H9 (cell line): ENCODE measurements at regions not wholly inside any gene's neighbourhood (a gene's known extent, or its start where the extent isn't known, plus 50 kb on each side); places are given as distances from the start of the nearest gene placed in this dataset.

ENCODE experiments used
- DNase-seq: peaks from one replicate; pipeline ENCODE4 v3.0.0-alpha.2; 2017
- H2AFZ ChIP-seq: one replicate; pipeline ENCODE4 v1.6.1; 2013; ENCODE audit warnings: mild to moderate bottlenecking, low read length, control low read depth, moderate library complexity
- H2AK5ac ChIP-seq: 2 replicates; pipeline ENCODE4 v1.6.1; 2013; ENCODE audit warnings: low read length, control low read depth, mixed read lengths; ENCODE audit not compliant: insufficient read length
- H2BK120ac ChIP-seq: one replicate; pipeline ENCODE4 v1.6.1; 2013; ENCODE audit warnings: low read depth, mild to moderate bottlenecking, low read length, control low read depth, inconsistent platforms; ENCODE audit not compliant: poor library complexity, severe bottlenecking
- H2BK12ac ChIP-seq: 2 replicates; pipeline ENCODE4 v1.6.1; 2013; ENCODE audit warnings: low read length, control low read depth, mixed read lengths, low read depth; ENCODE audit not compliant: insufficient read length
- H2BK15ac ChIP-seq: 2 replicates; pipeline ENCODE4 v1.6.1; 2013; ENCODE audit warnings: low read depth, low read length, control low read depth
- H2BK20ac ChIP-seq: one replicate; pipeline ENCODE4 v1.6.1; 2013; ENCODE audit warnings: low read depth, mild to moderate bottlenecking, low read length, control low read depth, inconsistent platforms; ENCODE audit not compliant: poor library complexity, severe bottlenecking
- H2BK5ac ChIP-seq: 2 replicates; pipeline ENCODE4 v1.6.1; 2013; ENCODE audit warnings: low read length, control low read depth, mixed read lengths; ENCODE audit not compliant: insufficient read length
- H3K14ac ChIP-seq: 2 replicates; pipeline ENCODE4 v1.6.1; 2013; ENCODE audit warnings: low read length, control low read depth; ENCODE audit not compliant: insufficient read depth
- H3K18ac ChIP-seq: 2 replicates; pipeline ENCODE4 v1.6.1; 2013; ENCODE audit warnings: low read depth, mild to moderate bottlenecking, mixed read lengths, low read length, control low read depth; ENCODE audit not compliant: insufficient read length
- H3K23ac ChIP-seq: 2 replicates; pipeline ENCODE4 v1.6.1; 2013; ENCODE audit warnings: low read length, control low read depth, mixed read lengths, low read depth; ENCODE audit not compliant: insufficient read length
- H3K23me2 ChIP-seq: 2 replicates; pipeline ENCODE4 v1.6.1; 2013; ENCODE audit warnings: low read depth, mild to moderate bottlenecking, mixed read lengths, low read length, control low read depth; ENCODE audit not compliant: insufficient read length, poor library complexity, severe bottlenecking
- H3K27ac ChIP-seq: 2 replicates; pipeline ENCODE4 v1.5.1; 2013; ENCODE audit warnings: low read length, control low read depth, mixed read lengths, low read depth; ENCODE audit not compliant: insufficient read length
- H3K27me3 ChIP-seq: 2 replicates; pipeline ENCODE4 v1.6.1; 2013; ENCODE audit warnings: low read length, control low read depth, inconsistent platforms; ENCODE audit not compliant: insufficient read depth
- H3K4ac ChIP-seq: 2 replicates; pipeline ENCODE4 v1.6.1; 2013; ENCODE audit warnings: low read depth, mild to moderate bottlenecking, control low read depth, inconsistent platforms, low read length, moderate library complexity
- H3K4me1 ChIP-seq: 2 replicates; pipeline ENCODE4 v1.6.1; 2013; ENCODE audit warnings: low read length, control low read depth, inconsistent platforms; ENCODE audit not compliant: insufficient read depth
- H3K4me2 ChIP-seq: 2 replicates; pipeline ENCODE4 v1.6.1; 2013; ENCODE audit warnings: low read length, control low read depth, mixed read lengths; ENCODE audit not compliant: insufficient read length, insufficient read depth
- H3K56ac ChIP-seq: 2 replicates; pipeline ENCODE4 v1.6.1; 2013; ENCODE audit warnings: low read depth, mild to moderate bottlenecking, mixed read lengths, low read length, control low read depth; ENCODE audit not compliant: insufficient read length
- H3K79me1 ChIP-seq: 2 replicates; pipeline ENCODE4 v1.6.1; 2013; ENCODE audit warnings: low read depth, mild to moderate bottlenecking, moderate library complexity, low read length, control low read depth, inconsistent platforms; ENCODE audit not compliant: insufficient read depth, poor library complexity, severe bottlenecking
- H3K79me2 ChIP-seq: 2 replicates; pipeline ENCODE4 v1.6.1; 2013; ENCODE audit warnings: low read length, control low read depth, inconsistent platforms; ENCODE audit not compliant: insufficient read depth
- H3K9ac ChIP-seq: 2 replicates; pipeline ENCODE4 v1.6.1; 2013; ENCODE audit warnings: low read length, control low read depth, mixed read lengths; ENCODE audit not compliant: insufficient read length; ENCODE audit errors: extremely low read depth
- H3K9me3 ChIP-seq: one replicate; pipeline ENCODE4 v1.6.1; 2013; ENCODE audit warnings: low read depth, low read length, inconsistent platforms; ENCODE audit not compliant: control insufficient read depth
- H3T11ph ChIP-seq: one replicate; pipeline ENCODE4 v1.6.1; 2013; ENCODE audit warnings: mild to moderate bottlenecking, low read length, control low read depth, inconsistent platforms
- H4K20me1 ChIP-seq: one replicate; pipeline ENCODE4 v1.6.1; 2013; ENCODE audit not compliant: control insufficient read depth, insufficient read length, insufficient read depth
- H4K5ac ChIP-seq: 2 replicates; pipeline ENCODE4 v1.6.1; 2013; ENCODE audit warnings: low read depth, mild to moderate bottlenecking, mixed read lengths, low read length, control low read depth; ENCODE audit not compliant: insufficient read length
- H4K8ac ChIP-seq: replicated peaks from 2 replicates; pipeline ENCODE4 v1.6.1; 2013; ENCODE audit warnings: low read length, control low read depth, mixed read lengths, low read depth; ENCODE audit not compliant: insufficient read length
- H4K91ac ChIP-seq: 2 replicates; pipeline ENCODE4 v1.6.1; 2013; ENCODE audit warnings: low read depth, mild to moderate bottlenecking, moderate library complexity, mixed read lengths, low read length, control low read depth; ENCODE audit not compliant: insufficient read length
- H3K27ac Mint-ChIP-seq, 3 experiments: 2 replicates in 2 of 3; 3 replicates in 1 of 3; pipeline ENCODE4 v1.8.0; 2020 to 2021; ENCODE audit warnings: mixed read lengths in 3 of 3, mild to moderate bottlenecking in 1 of 3, moderate library complexity in 1 of 3
- H3K27me3 Mint-ChIP-seq: 2 replicates; pipeline ENCODE4 v1.8.0; 2021; ENCODE audit warnings: low read depth, mild to moderate bottlenecking, moderate library complexity, mixed read lengths
- H3K36me3 Mint-ChIP-seq, 3 experiments: 2 replicates in 2 of 3; 3 replicates in 1 of 3; pipeline ENCODE4 v1.8.0; 2020 to 2021; ENCODE audit warnings: low read depth in 3 of 3, mixed read lengths in 3 of 3; ENCODE audit not compliant: insufficient read depth in 1 of 3
- H3K4me1 Mint-ChIP-seq, 2 experiments: 2 replicates each; pipeline ENCODE4 v1.8.0; 2020; ENCODE audit warnings: mixed read lengths in 2 of 2
- H3K4me3 Mint-ChIP-seq, 2 experiments: 2 replicates in 1 of 2; 3 replicates in 1 of 2; pipeline ENCODE4 v1.8.0; 2020 to 2021; ENCODE audit warnings: mild to moderate bottlenecking in 2 of 2, mixed read lengths in 2 of 2, moderate library complexity in 1 of 2
- H3K9me3 Mint-ChIP-seq, 2 experiments: 2 replicates in 1 of 2; 3 replicates in 1 of 2; pipeline ENCODE4 v1.8.0; 2020; ENCODE audit warnings: mild to moderate bottlenecking in 2 of 2, mixed read lengths in 2 of 2, moderate library complexity in 1 of 2
- CTCF ChIP-seq: fragments of 200-600 bp; sonication (generic); conservative IDR thresholded peaks from 3 replicates; pipeline ENCODE4 v1.8.0; 2021; ENCODE audit warnings: antibody characterized with exemption, mild to moderate bottlenecking
- WGBS: extraction: QIAGEN DNeasy Blood & Tissue Kit; methylation state at CpG from one replicate; pipeline ENCODE4 v1.1.7; 2013; ENCODE audit warnings: missing lambda C conversion rate, low lambda C conversion rate, mixed read lengths; ENCODE audit not compliant: insufficient read length; ENCODE audit errors: extremely low coverage; 5-methylcytosine and 5-hydroxymethylcytosine counted together

GRCh38 chr16:86330906-86331305, 179.4 kb upstream of the FOXF1 start:
- Histone ChIP-seq H2BK5ac (no peak overlapping the region), H3K9ac (no peak overlapping the region), H3T11ph (no peak overlapping the region), H2AFZ (no peak overlapping the region), H3K23me2 (no peaks in the 10 kb centered on the region), H3K27me3 (no peaks in the 10 kb centered on the region), H3K56ac (no peak overlapping the region), H4K5ac (no peak overlapping the region), H3K23ac (no peak overlapping the region), H3K14ac (no peak overlapping the region; the same call in 1 of the 2 replicates), H3K4ac (no peak overlapping the region), H2BK12ac (no peak overlapping the region), H2BK20ac (no peak overlapping the region), H4K8ac (no peak overlapping the region), H3K18ac (no peak overlapping the region), H2BK15ac (no peak overlapping the region), H4K20me1 (peaks cover 4% of the 10 kb centered on the region), H3K79me1 (no peaks in the 10 kb centered on the region), H3K4me1 (peaks cover 2% of the 10 kb centered on the region; the same call in 1 of the 2 replicates), H3K27ac (no peak overlapping the region), H2BK120ac (no peak overlapping the region), H3K4me2 (no peak overlapping the region), H2AK5ac (no peak overlapping the region), H4K91ac (no peak overlapping the region), H3K79me2 (no peaks in the 10 kb centered on the region), H3K9me3 (no peaks in the 10 kb centered on the region)
- Mint-ChIP-seq H3K27me3 (peaks cover 36% of the 10 kb centered on the region), H3K36me3 (0 out of 7 replicates have a peak, but pooled peaks cover 0 to under 1% (median 0%) of the 10 kb centered on the region in 3 experiments), H3K4me1 (peaks cover 6 to 16% of the 10 kb centered on the region in 2 experiments), H3K27ac (no peak overlapping the region), H3K4me3 (no peak overlapping the region), H3K9me3 (no peaks in the 10 kb centered on the region; a peak in 1 of 5 replicates)
- DNase-seq, result no peak
- WGBS, result no CpG with 5 or more reads among the region's 14 CpGs
- no peak for TF ChIP-seq CTCF
